Esophagus muscularis mucosa (tissue), 4 donors: ENCODE measurements at regions not wholly inside any gene's neighbourhood (a gene's known extent, or its start where the extent isn't known, plus 50 kb on each side); places are given as distances from the start of the nearest gene placed in this dataset.

Source experiments
- CTCF ChIP-seq, 3 experiments: fragments of 200-600 bp in 2 of 3; fragments of 450-650 bp in 1 of 3; sonication (generic) in 2 of 3; IDR thresholded peaks; one replicate each; pipeline ENCODE4 v1.5.1; 2017 to 2019; ENCODE audit warnings: antibody characterized with exemption in 3 of 3, mild to moderate bottlenecking in 2 of 3, moderate library complexity in 1 of 3
- EP300 ChIP-seq: sonication (generic); formaldehyde crosslinking; IDR thresholded peaks from one replicate; pipeline ENCODE4 v1.6.1; 2017; ENCODE audit warnings: antibody characterized with exemption
- POLR2A ChIP-seq: fragments of 450-650 bp; IDR thresholded peaks from one replicate; pipeline ENCODE4 v1.6.1; 2017; ENCODE audit warnings: antibody characterized with exemption, moderate library complexity, mild to moderate bottlenecking, low read depth

GRCh38 chr2:16179701-16180416, 239.5 kb downstream of the MYCN start:
- TF ChIP-seq CTCF (IDR thresholded peaks at IDR 0.05) (no peak), POLR2A (no peak), EP300 (no peak)
